GM12891 (cell line): ENCODE measurements at regions not wholly inside any gene's neighbourhood (a gene's known extent, or its start where the extent isn't known, plus 50 kb on each side); places are given as distances from the start of the nearest gene placed in this dataset.

Experiments used
- POLR2A ChIP-seq: IDR thresholded peaks from 2 replicates; pipeline ENCODE4 v1.6.1; 2011; ENCODE audit warnings: low read depth, low read length, control low read depth
- POLR2AphosphoS5 ChIP-seq: IDR thresholded peaks from 2 replicates; pipeline ENCODE4 v1.6.1; 2011; ENCODE audit warnings: low read depth, low read length, control low read depth
- POU2F2 ChIP-seq: IDR thresholded peaks from 2 replicates; pipeline ENCODE4 v1.6.1; 2011; ENCODE audit warnings: low read depth, mild to moderate bottlenecking, control low read depth, low read length, moderate library complexity
- SPI1 ChIP-seq: IDR thresholded peaks from 2 replicates; pipeline ENCODE4 v1.6.1; 2011; ENCODE audit warnings: low read depth, low read length, control low read depth
- TAF1 ChIP-seq: IDR thresholded peaks from 2 replicates; pipeline ENCODE4 v1.6.1; 2011; ENCODE audit warnings: low read depth, low read length, control low read depth

DNA sequence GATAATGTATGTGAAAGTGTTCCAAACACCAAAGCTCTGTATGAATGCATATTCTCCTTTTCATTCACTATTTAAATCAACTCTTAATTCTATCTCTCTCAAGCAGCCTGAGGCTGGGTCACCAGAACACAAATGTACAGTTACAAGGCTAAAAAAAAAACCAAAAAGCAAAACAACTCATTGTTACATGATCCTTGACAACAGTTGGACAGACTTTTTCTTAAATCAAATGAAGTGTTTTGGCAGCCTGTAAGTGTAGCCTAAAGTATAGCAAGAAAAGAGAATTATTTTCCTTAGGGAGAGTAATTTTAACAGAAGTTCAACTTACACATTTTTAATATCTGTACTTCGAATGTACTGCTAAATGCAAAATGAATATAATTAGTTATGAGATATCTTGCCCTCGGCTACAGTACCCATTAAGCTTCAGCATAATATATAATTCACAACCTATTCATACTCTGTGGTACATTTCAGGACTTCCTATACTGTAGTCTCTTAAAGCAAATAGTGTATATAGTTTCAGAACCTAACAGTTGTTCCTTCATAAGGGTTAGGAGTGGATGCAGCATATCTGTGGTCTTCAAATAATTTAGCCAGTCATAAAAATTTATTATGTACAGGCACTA, 214.0 kb upstream of the BTG1 start:
- no peak for TF ChIP-seq POLR2A
- TF ChIP-seq TAF1, result no peak
- no peak for TF ChIP-seq POLR2AphosphoS5
- TF ChIP-seq SPI1, result no peak
- no peak for TF ChIP-seq POU2F2
